Right renal cortex interstitium (tissue), 3 donors: ENCODE measurements at regions not wholly inside any gene's neighbourhood (a gene's known extent, or its start where the extent isn't known, plus 50 kb on each side); places are given as distances from the start of the nearest gene placed in this dataset.

ENCODE experiments used
- DNase-seq, 3 donors: peaks; one replicate each; pipeline ENCODE4 v3.0.0-alpha.2; 2013; ENCODE audit warnings: low read depth in 3 of 3, low spot score in 2 of 3

- DNase-seq, result no peak
Observed at GRCh38 chr13:59458908-59459579, 704.7 kb downstream of the DIAPH3 start.

GRCh38 chr13:59459972-59460371, 703.8 kb downstream of the DIAPH3 start:
- no peak for DNase-seq

- DNase-seq, result no peak
Observed at GRCh38 chr13:59461411-59461810, 702.3 kb downstream of the DIAPH3 start.

GRCh38 chr13:59463023-59463422, 700.7 kb downstream of the DIAPH3 start:
- no peak for DNase-seq

- no peak for DNase-seq
Observed at GRCh38 chr13:59464926-59465325, 698.8 kb downstream of the DIAPH3 start.

GRCh38 chr13:59468396-59468795, 695.3 kb downstream of the DIAPH3 start:
- no peak for DNase-seq

GRCh38 chr13:59471106-59471505, 692.6 kb downstream of the DIAPH3 start:
- DNase-seq, result no peak

- no peak for DNase-seq
Observed at GRCh38 chr13:59472134-59472533, 691.6 kb downstream of the DIAPH3 start.

GRCh38 chr13:59474696-59475095, 689.0 kb downstream of the DIAPH3 start:
- DNase-seq, result no peak

- DNase-seq, result no peak
Observed at GRCh38 chr13:59475911-59476310, 687.8 kb downstream of the DIAPH3 start.

GRCh38 chr13:59476366-59476765, 687.4 kb downstream of the DIAPH3 start:
- no peak for DNase-seq

- no peak for DNase-seq
Observed at GRCh38 chr13:59477011-59477410, 686.7 kb downstream of the DIAPH3 start.

GRCh38 chr13:59478908-59479307, 684.8 kb downstream of the DIAPH3 start:
- DNase-seq, result no peak

GRCh38 chr13:59479629-59480028, 684.1 kb downstream of the DIAPH3 start:
- no peak for DNase-seq

GRCh38 chr13:59480396-59481259, 683.1 kb downstream of the DIAPH3 start:
- no peak for DNase-seq

GRCh38 chr13:59483501-59484145, 680.1 kb downstream of the DIAPH3 start:
- DNase-seq, result no peak

- no peak for DNase-seq
Observed at GRCh38 chr13:59487883-59488282, 675.8 kb downstream of the DIAPH3 start.

- no peak for DNase-seq
Observed at GRCh38 chr13:59488436-59488835, 675.3 kb downstream of the DIAPH3 start.

GRCh38 chr13:59490651-59491050, 673.1 kb downstream of the DIAPH3 start:
- no peak for DNase-seq

- no peak for DNase-seq
Observed at GRCh38 chr13:59492030-59492636, 671.6 kb downstream of the DIAPH3 start.

GRCh38 chr13:59493436-59493965, 670.2 kb downstream of the DIAPH3 start:
- DNase-seq, result no peak
